OCI-LY3 (cell line): ENCODE measurements at regions not wholly inside any gene's neighbourhood (a gene's known extent, or its start where the extent isn't known, plus 50 kb on each side); places are given as distances from the start of the nearest gene placed in this dataset.

ENCODE experiments used
- H2AFZ ChIP-seq: fragments of 200-600, 300-600 bp; shearing (Covaris generic); 2 replicates; pipeline ENCODE4 v1.6.0; 2014; ENCODE audit warnings: antibody characterized with exemption, low read depth, low read length
- H3K27ac ChIP-seq: fragments of 200-600, 300-600 bp; sonication (generic); 2 replicates; pipeline ENCODE4 v1.5.1; 2014; ENCODE audit warnings: mild to moderate bottlenecking, low read length, moderate library complexity, mixed read lengths
- H3K27me3 ChIP-seq: fragments of 200-600, 300-600 bp; sonication (generic); 2 replicates; pipeline ENCODE4 v1.6.1; 2014; ENCODE audit warnings: low read depth, low read length, mixed read lengths
- H3K36me3 ChIP-seq: fragments of 200-600, 300-600 bp; sonication (generic); replicated peaks from 2 replicates; pipeline ENCODE3; 2014; ENCODE audit warnings: low read depth, low read length, mixed read lengths
- H3K4me1 ChIP-seq: fragments of 300-600, 200-600 bp; sonication (generic); 2 replicates; pipeline ENCODE4 v1.6.1; 2014; ENCODE audit warnings: low read length, mixed read lengths
- H3K4me2 ChIP-seq: fragments of 200-600, 300-600 bp; sonication (generic); 2 replicates; pipeline ENCODE4 v1.6.1; 2014; ENCODE audit warnings: low read length, mixed read lengths
- H3K4me3 ChIP-seq: fragments of 300-600, 200-600 bp; sonication (generic); 2 replicates; pipeline ENCODE4 v1.5.1; 2014; ENCODE audit warnings: antibody characterized with exemption, mild to moderate bottlenecking, low read length, moderate library complexity
- H3K79me2 ChIP-seq: fragments of 300-600, 200-600 bp; shearing (Covaris generic); 2 replicates; pipeline ENCODE4 v1.6.1; 2014; ENCODE audit warnings: mild to moderate bottlenecking, low read length, mixed read lengths
- H3K9ac ChIP-seq: fragments of 300-600, 200-600 bp; shearing (Covaris generic); 2 replicates; pipeline ENCODE4 v1.6.0; 2014; ENCODE audit warnings: mild to moderate bottlenecking, low read length, moderate library complexity
- H3K9me3 ChIP-seq: fragments of 200-600, 300-600 bp; shearing (Covaris generic); 2 replicates; pipeline ENCODE4 v1.6.1; 2014; ENCODE audit warnings: low read length, mixed read lengths; ENCODE audit not compliant: insufficient read depth
- H4K20me1 ChIP-seq: fragments of 200-600, 300-600 bp; sonication (generic); 2 replicates; pipeline ENCODE4 v1.6.1; 2016; ENCODE audit warnings: low read length, mixed read lengths; ENCODE audit not compliant: insufficient read depth
- CTCF ChIP-seq: fragments of 200-600, 300-600 bp; sonication (generic); IDR thresholded peaks from 2 replicates; pipeline ENCODE4 v1.5.1; 2014; ENCODE audit warnings: antibody characterized with exemption, low read length, low read depth
- EZH2phosphoT487 ChIP-seq: fragments of 200-600 bp; shearing (Covaris generic); IDR thresholded peaks from 2 replicates; pipeline ENCODE4 v1.6.1; 2018; ENCODE audit warnings: antibody characterized with exemption, mixed run types, low read depth

GRCh38 chr11:11171285-11171684, 181.8 kb downstream of the CSNK2A3 start:
- no peak overlapping the region for H3K27ac ChIP-seq
- H3K27me3 ChIP-seq, result 0 out of 2 replicates have a peak, but pooled peaks cover 10% of the 10 kb centered on the region
- no peaks in the 10 kb centered on the region for H3K36me3 ChIP-seq
- no peaks in the 10 kb centered on the region for H4K20me1 ChIP-seq
- no peak overlapping the region for H3K9ac ChIP-seq
- H3K4me2 ChIP-seq, result no peak overlapping the region
- H2AFZ ChIP-seq, result no peak overlapping the region
- no peaks in the 10 kb centered on the region for H3K79me2 ChIP-seq
- no peaks in the 10 kb centered on the region for H3K4me1 ChIP-seq
- H3K4me3 ChIP-seq, result no peak overlapping the region
- no peak for TF ChIP-seq CTCF
- TF ChIP-seq EZH2phosphoT487, result no peak
- no peaks in the 10 kb centered on the region for H3K9me3 ChIP-seq

GRCh38 chr11:11170352-11171084, 182.5 kb downstream of the CSNK2A3 start:
- H3K4me1 ChIP-seq, result no peaks in the 10 kb centered on the region
- H3K27me3 ChIP-seq, result 0 out of 2 replicates have a peak, but pooled peaks cover 10% of the 10 kb centered on the region
- H3K79me2 ChIP-seq, result no peaks in the 10 kb centered on the region
- H4K20me1 ChIP-seq, result no peaks in the 10 kb centered on the region
- H3K4me3 ChIP-seq, result no peak overlapping the region
- H3K9me3 ChIP-seq, result no peaks in the 10 kb centered on the region
- no peak overlapping the region for H3K9ac ChIP-seq
- no peak overlapping the region for H3K27ac ChIP-seq
- H3K4me2 ChIP-seq, result no peak overlapping the region
- H2AFZ ChIP-seq, result no peak overlapping the region
- TF ChIP-seq CTCF (no peak), EZH2phosphoT487 (no peak)
- H3K36me3 ChIP-seq, result no peaks in the 10 kb centered on the region

- 0 out of 2 replicates have a peak, but pooled peaks cover 4% of the 10 kb centered on the region for H3K27me3 ChIP-seq
- H3K4me1 ChIP-seq, result no peaks in the 10 kb centered on the region
- TF ChIP-seq CTCF, result no peak
- no peak for TF ChIP-seq EZH2phosphoT487
- no peak overlapping the region for H3K9ac ChIP-seq
- no peak overlapping the region for H3K4me2 ChIP-seq
- H3K36me3 ChIP-seq, result no peaks in the 10 kb centered on the region
- H3K9me3 ChIP-seq, result no peaks in the 10 kb centered on the region
- no peak overlapping the region for H2AFZ ChIP-seq
- no peak overlapping the region for H3K27ac ChIP-seq
- H3K4me3 ChIP-seq, result no peak overlapping the region
- H4K20me1 ChIP-seq, result no peaks in the 10 kb centered on the region
- no peaks in the 10 kb centered on the region for H3K79me2 ChIP-seq
These were observed 183.2 kb downstream of the CSNK2A3 start for GRCh38 chr11:11169715-11170351.

GRCh38 chr11:11167806-11168205, 185.2 kb downstream of the CSNK2A3 start:
- peaks cover 15% of the 10 kb centered on the region for H3K27me3 ChIP-seq
- TF ChIP-seq CTCF, result no peak
- no peak overlapping the region for H3K27ac ChIP-seq
- H3K36me3 ChIP-seq, result no peaks in the 10 kb centered on the region
- H3K4me2 ChIP-seq, result no peak overlapping the region
- H3K79me2 ChIP-seq, result no peaks in the 10 kb centered on the region
- no peak overlapping the region for H2AFZ ChIP-seq
- H3K4me1 ChIP-seq, result no peaks in the 10 kb centered on the region
- no peaks in the 10 kb centered on the region for H4K20me1 ChIP-seq
- H3K4me3 ChIP-seq, result no peak overlapping the region
- no peaks in the 10 kb centered on the region for H3K9me3 ChIP-seq
- H3K9ac ChIP-seq, result no peak overlapping the region
